Spleen (tissue), 11 donors: ENCODE measurements at regions not wholly inside any gene's neighbourhood (a gene's known extent, or its start where the extent isn't known, plus 50 kb on each side); places are given as distances from the start of the nearest gene placed in this dataset.

Source experiments
- DNase-seq: peaks from one replicate; pipeline ENCODE4 v3.0.0-alpha.2; 2020
- H3K27ac ChIP-seq, 8 donors: fragments of 200-600 bp; sonication (generic) in 7 of 8; 1 replicate in 4 of 8; 2 replicates in 4 of 8; pipeline versions ENCODE4 v1.5.0 to v1.8.0; 2016 to 2021; ENCODE audit warnings: inconsistent platforms in 4 of 8, mild to moderate bottlenecking in 4 of 8, moderate library complexity in 1 of 8
- H3K27me3 ChIP-seq, 7 donors: fragments of 200-600 bp; sonication (generic) in 6 of 7; replicated peaks in 1 of 7; 1 replicate in 4 of 7; 2 replicates in 3 of 7; pipeline versions ENCODE4 v1.5.0 to v1.8.0; 2016 to 2021; ENCODE audit warnings: inconsistent platforms in 3 of 7, mild to moderate bottlenecking in 1 of 7
- H3K36me3 ChIP-seq, 6 donors: fragments of 200-600 bp; sonication (generic) in 5 of 6; 1 replicate in 4 of 6; 2 replicates in 2 of 6; pipeline versions ENCODE4 v1.5.0 to v1.8.0; 2016 to 2021; ENCODE audit warnings: inconsistent platforms in 2 of 6
- H3K4me1 ChIP-seq, 6 donors: fragments of 200-600 bp; sonication (generic) in 5 of 6; 1 replicate in 3 of 6; 2 replicates in 3 of 6; pipeline versions ENCODE4 v1.5.0 to v1.8.0; 2016 to 2021; ENCODE audit warnings: inconsistent platforms in 3 of 6
- H3K4me3 ChIP-seq, 8 donors: fragments of 200-600 bp; sonication (generic) in 7 of 8; 1 replicate in 4 of 8; 2 replicates in 4 of 8; pipeline versions ENCODE4 v1.5.0 to v1.8.0; 2016 to 2021; ENCODE audit warnings: inconsistent platforms in 4 of 8, mild to moderate bottlenecking in 4 of 8, moderate library complexity in 2 of 8
- H3K9me3 ChIP-seq, 8 donors: fragments of 200-600 bp; sonication (generic) in 7 of 8; 1 replicate in 4 of 8; 2 replicates in 4 of 8; pipeline versions ENCODE4 v1.5.0 to v1.8.0; 2016 to 2021; ENCODE audit warnings: inconsistent platforms in 4 of 8
- CTCF ChIP-seq, 11 experiments: fragments of 200-600 bp in 7 of 11; fragments of 450-650 bp in 4 of 11; sonication (generic) in 4 of 11; IDR thresholded peaks in 8 of 11; conservative IDR thresholded peaks in 3 of 11; 1 replicate in 7 of 11; 2 replicates in 4 of 11; pipeline versions ENCODE4 v1.4.0 to v1.8.0; 2016 to 2021; ENCODE audit warnings: antibody characterized with exemption in 11 of 11, inconsistent platforms in 4 of 11, mild to moderate bottlenecking in 1 of 11
- POLR2A ChIP-seq, 3 donors: fragments of 450-650 bp; IDR thresholded peaks; one replicate each; pipeline ENCODE4 v1.5.1; 2017; ENCODE audit warnings: antibody characterized with exemption in 3 of 3, mild to moderate bottlenecking in 1 of 3
- POLR2AphosphoS5 ChIP-seq, 3 donors: sonication (generic); formaldehyde crosslinking; IDR thresholded peaks; one replicate each; pipeline ENCODE4 v1.5.1; 2017; ENCODE audit warnings: antibody characterized with exemption in 3 of 3
- WGBS, 5 donors: extraction: QIAGEN DNeasy Blood & Tissue Kit in 3 of 5; methylation state at CpG; one replicate each; pipeline versions ENCODE4 v1.1.5 to v1.1.7; 2013 to 2018; 5-methylcytosine and 5-hydroxymethylcytosine counted together
- intact Hi-C: fragments of 100-400 bp; cut with DNase I; formaldehyde crosslinking; loops from one replicate; pipeline ENCODE4 v1.15.0; 2023; ENCODE audit warnings: low total_unique reads
- donor health status: healthy with polysubstance abuse.
- donor health status: DM: no; HTN: no; CAD: no; lungs with moderate emphysema.
- donor health status: DM: no; HTN: no; CAD: no.
- donor health status: Bipolar disorder and iron deficiency.
- donor health status: healthy.
- donor health status: DM: no; HTN: no; CAD: no.
- donor health status: DM: yes; HTN: yes; CAD: no.

- intact Hi-C loops = no loop called here
These were observed 225.8 kb upstream of the TCERG1L start for GRCh38 chr10:131537281-131537680.

GRCh38 chr10:131544495-131544894 is 233.0 kb upstream of the TCERG1L start:
- DNase-seq = no peak
- Histone ChIP-seq H3K9me3 (no peaks in the 10 kb centered on the region), H3K4me3 (no peak overlapping the region), H3K27ac (no peak overlapping the region), H3K36me3 (no peaks in the 10 kb centered on the region), H3K4me1 (no peaks in the 10 kb centered on the region), H3K27me3 (peaks cover 0 to 49% (median 0%) of the 10 kb centered on the region in 7 donors)
- WGBS, 5 donors = 77 to 85% (median 80%) methylated on average over 8 of the region's 8 CpGs
- intact Hi-C loops = no loop called here
- TF ChIP-seq CTCF (IDR thresholded peaks at IDR 0.05 in 8 of 11, conservative IDR thresholded peaks at IDR 0.05 in 3 of 11) (no peak), POLR2AphosphoS5 (IDR thresholded peaks at IDR 0.05) (no peak), POLR2A (IDR thresholded peaks at IDR 0.05) (no peak)

More at GRCh38 chr10:131537281-131537680, 225.8 kb upstream of the TCERG1L start:
- Histone ChIP-seq H3K27me3 (peaks cover 0 to 5% (median 0%) of the 10 kb centered on the region in 7 donors), H3K9me3 (no peaks in the 10 kb centered on the region), H3K4me3 (no peak overlapping the region), H3K27ac (no peak overlapping the region), H3K4me1 (no peaks in the 10 kb centered on the region), H3K36me3 (no peaks in the 10 kb centered on the region)
- WGBS, 5 donors = 34 to 52% (median 37%) methylated on average over 1 of the region's 1 CpG
- no peak for DNase-seq
- TF ChIP-seq POLR2A (IDR thresholded peaks at IDR 0.05) (no peak), POLR2AphosphoS5 (IDR thresholded peaks at IDR 0.05) (no peak), CTCF (IDR thresholded peaks at IDR 0.05 in 8 of 11, conservative IDR thresholded peaks at IDR 0.05 in 3 of 11) (no peak)

- Histone ChIP-seq H3K36me3 (no peaks in the 10 kb centered on the region), H3K4me1 (no peaks in the 10 kb centered on the region), H3K9me3 (no peaks in the 10 kb centered on the region), H3K4me3 (no peak overlapping the region), H3K27ac (no peak overlapping the region), H3K27me3 (peaks cover 0 to 44% (median 0%) of the 10 kb centered on the region in 7 donors)
- 71 to 77% (median 72%) methylated on average over 13 of the region's 13 CpGs for WGBS, 5 donors
- intact Hi-C loops = no loop called here
- DNase-seq = no peak
- TF ChIP-seq POLR2A (IDR thresholded peaks at IDR 0.05) (no peak), CTCF (IDR thresholded peaks at IDR 0.05 in 8 of 11, conservative IDR thresholded peaks at IDR 0.05 in 3 of 11) (no peak), POLR2AphosphoS5 (IDR thresholded peaks at IDR 0.05) (no peak)
These were observed 234.7 kb upstream of the TCERG1L start for GRCh38 chr10:131546086-131546810.

GRCh38 chr10:131547129-131547799 is 235.7 kb upstream of the TCERG1L start:
- Histone ChIP-seq H3K4me1 (no peaks in the 10 kb centered on the region), H3K27ac (no peak overlapping the region), H3K27me3 (peaks cover 0 to 48% (median 0%) of the 10 kb centered on the region in 7 donors), H3K4me3 (no peak overlapping the region), H3K36me3 (no peaks in the 10 kb centered on the region), H3K9me3 (no peaks in the 10 kb centered on the region)
- DNase-seq = no peak
- WGBS, 5 donors = 74 to 86% (median 79%) methylated on average over 5 to 8 of the region's 8 CpGs
- intact Hi-C loops = no loop called here
- no peak for TF ChIP-seq POLR2A (IDR thresholded peaks at IDR 0.05)
- no peak for TF ChIP-seq CTCF (IDR thresholded peaks at IDR 0.05 in 8 of 11, conservative IDR thresholded peaks at IDR 0.05 in 3 of 11)
